Activated effector memory CD4-positive, alpha-beta T cell treated with anti-CD3 and anti-CD28 coated beads, Interleukin-2, amount 50 U/mL, for 16 hours (primary cell): ENCODE measurements at regions not wholly inside any gene's neighbourhood (a gene's known extent, or its start where the extent isn't known, plus 50 kb on each side); places are given as distances from the start of the nearest gene placed in this dataset.

Experiments
- DNase-seq: peaks from one replicate; pipeline ENCODE4 v3.0.0-alpha.2; 2020

DNA sequence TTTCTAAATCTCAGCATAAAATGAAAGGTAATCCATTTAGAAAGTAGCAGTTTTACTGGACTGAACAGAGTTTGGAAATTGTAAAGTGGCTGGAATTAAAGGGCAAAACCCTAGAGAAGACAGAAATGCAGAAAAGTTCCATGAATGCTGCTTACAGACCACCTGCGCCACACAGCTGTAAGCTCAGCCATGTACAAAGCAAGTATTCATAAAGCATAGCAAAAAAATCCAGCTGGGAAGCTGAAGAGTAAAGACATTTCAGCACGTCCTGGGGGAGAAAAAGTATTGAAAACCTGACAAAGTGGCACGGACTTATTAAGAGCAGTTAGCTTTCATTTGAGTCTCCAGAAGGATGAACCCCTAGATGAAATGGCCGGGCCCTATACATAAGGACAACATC is 220.1 kb upstream of the CNTN5 start:
- DNase-seq, result no peak

GRCh38 chr11:98828986-98829708 is 191.6 kb upstream of the CNTN5 start:
- no peak for DNase-seq

DNA sequence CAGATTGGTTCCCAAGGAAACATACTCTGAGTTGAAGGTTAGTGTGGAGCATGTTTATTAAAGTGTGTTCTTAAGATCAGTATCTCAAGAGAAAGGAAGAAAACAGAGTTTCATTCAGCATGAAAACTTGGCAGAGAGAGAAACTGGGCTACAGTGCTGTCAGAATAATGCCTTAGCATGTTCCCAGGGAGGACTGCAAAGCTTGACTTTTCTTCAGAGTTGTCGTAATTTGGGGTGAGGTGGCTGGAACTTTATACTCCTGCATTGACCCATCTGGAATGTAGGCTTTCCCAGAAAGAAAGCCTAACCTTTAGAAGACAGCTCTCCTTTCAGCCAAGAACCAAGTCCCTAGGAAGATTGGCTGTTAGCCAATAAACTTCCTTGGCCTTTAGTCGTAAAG is 190.8 kb upstream of the CNTN5 start:
- DNase-seq, result no peak

- no peak for DNase-seq
Observed at GRCh38 chr11:98834776-98835175, 186.0 kb upstream of the CNTN5 start.

DNA sequence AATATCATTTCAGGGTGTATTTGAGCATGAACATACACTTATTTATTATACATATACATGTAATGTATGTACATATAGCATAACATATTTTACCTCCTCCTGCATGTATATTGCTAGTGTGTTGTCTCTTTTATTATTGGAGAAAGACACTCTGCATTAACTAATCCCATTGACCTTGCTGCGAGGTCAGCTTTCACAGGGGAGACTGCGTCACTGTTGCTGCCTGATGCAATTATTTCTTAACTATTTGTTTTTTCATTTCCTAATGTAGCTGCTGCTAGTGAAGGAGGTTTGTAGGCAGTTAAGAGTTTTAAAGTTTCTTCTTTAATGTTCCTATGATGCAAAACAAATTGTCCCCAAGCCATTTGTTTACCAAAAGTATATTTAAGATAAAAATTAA is 185.4 kb upstream of the CNTN5 start:
- DNase-seq, result no peak

DNA sequence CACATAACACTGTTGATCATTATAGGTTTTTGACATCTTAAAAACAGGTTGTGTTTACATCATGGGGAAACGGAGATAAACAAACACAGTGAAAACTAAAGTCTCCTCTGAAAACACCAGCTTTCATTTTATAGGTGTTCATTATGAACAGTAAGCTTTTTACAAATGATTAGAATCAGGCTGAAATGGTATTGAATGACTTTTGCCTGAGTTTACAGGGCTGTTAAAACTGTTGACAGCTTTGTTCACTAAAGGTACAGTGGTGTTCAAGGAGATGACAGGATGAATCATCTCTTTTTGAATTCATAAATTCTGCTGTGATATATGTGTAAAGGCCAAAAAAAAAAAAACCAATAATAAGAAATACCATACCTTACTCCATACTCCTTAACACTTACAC is 184.6 kb upstream of the CNTN5 start:
- DNase-seq, result no peak

DNA sequence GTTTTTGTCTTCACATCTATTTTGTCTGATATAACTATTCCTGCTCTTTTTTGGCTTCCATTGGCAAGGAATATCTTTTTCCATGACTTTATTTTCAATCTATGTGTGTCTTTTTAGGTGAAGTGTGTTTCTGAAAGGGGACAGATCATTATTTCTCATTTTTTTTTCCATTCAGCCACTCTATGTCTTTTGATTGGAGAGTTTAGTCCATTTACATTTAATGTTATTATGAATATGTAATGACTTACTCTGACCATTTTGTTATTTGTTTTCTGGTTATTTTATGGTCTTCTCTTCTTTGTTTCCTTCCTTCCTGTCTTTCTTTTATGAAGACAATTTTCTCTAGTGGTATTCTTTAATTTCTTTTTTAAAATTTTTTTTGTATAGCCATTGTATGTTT is 178.6 kb upstream of the CNTN5 start:
- DNase-seq, result no peak

- DNase-seq, result no peak
Observed at GRCh38 chr11:98862169-98862568, 158.6 kb upstream of the CNTN5 start.

- no peak for DNase-seq
Observed at GRCh38 chr11:98871690-98872089, 149.1 kb upstream of the CNTN5 start.

GRCh38 chr11:98874050-98874449 is 146.7 kb upstream of the CNTN5 start:
- no peak for DNase-seq

DNA sequence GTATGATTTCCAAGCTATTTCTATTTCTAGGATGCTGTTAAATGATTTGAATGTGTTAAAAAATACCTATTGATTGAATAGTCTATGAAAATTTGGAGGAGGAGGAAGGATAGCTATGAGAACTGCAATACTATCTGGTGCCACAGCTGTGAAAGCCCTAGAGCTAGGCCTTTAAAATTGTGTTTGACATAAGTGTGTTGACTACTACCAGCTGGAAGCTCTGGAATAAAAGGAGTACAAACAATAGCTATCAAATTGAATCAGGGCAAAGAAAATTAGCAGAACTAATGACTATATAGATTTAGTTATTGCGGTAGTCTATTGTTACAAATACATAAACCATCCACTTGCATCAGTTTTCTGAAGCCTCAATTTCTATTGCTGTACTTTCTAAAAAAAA is 124.8 kb upstream of the CNTN5 start:
- no peak for DNase-seq

GRCh38 chr11:98940913-98941312 is 79.8 kb upstream of the CNTN5 start:
- no peak for DNase-seq

DNA sequence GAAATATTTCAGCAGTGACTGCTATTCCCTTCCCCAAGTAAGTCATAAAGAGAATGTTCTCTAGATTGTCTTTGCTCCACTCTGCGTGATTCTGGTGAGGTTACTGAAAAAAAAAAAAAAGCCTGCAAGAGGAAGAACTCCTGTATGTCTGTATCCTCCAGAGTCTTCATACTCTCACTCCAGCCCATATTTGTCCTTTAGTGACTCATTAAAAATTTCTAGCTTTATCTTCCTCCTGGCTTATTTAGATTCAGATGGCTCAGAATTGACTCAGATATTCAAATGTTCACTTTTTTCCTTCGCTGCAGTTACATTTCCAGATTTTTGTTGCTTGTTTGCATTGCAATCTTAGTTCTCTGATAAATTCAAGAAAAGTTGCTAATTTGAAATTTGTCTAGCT is 76.3 kb upstream of the CNTN5 start:
- DNase-seq, result no peak

GRCh38 chr11:98952107-98952506 is 68.6 kb upstream of the CNTN5 start:
- DNase-seq, result no peak

DNA sequence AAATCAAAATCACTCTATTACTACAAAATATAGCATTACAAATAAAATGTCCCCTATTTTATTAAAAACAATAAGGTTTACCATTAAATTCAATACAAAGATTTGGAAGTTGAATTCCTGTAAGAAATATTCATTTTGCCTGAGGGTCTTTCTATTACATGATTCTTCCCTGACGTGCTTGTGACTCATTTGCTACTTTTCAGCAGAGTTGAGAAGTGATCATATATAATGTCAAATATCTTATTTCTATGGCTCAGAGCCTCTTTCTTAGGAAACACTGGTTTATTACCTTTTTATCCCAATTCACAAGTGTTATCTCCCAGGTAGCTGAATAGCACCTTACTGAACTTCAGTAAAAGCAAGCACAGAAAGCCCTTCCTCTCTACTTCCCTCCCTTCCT is 65.2 kb upstream of the CNTN5 start:
- no peak for DNase-seq

GRCh38 chr11:98964146-98964545 is 56.6 kb upstream of the CNTN5 start:
- no peak for DNase-seq

DNA sequence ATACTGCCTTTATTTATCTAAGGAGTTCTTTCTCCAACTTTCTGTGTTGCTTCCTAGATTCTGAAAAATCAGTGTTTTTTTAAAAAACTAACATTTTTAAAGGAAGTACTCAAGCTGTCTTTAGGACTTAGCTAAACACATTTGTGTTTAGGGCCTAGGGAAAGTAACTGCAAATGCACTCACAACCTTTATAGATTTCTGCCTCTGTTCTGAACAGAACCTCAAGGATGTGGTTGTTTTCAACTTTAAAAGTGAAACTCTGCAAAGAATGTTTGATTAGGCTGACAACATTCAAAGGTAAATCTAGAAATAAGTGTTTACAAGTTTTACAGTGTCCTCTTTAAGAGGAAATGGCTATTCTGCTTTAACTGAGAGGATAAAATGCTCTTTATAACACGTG is 55.4 kb upstream of the CNTN5 start:
- no peak for DNase-seq

- DNase-seq, result no peak
Observed at GRCh38 chr11:98965775-98966174, 55.0 kb upstream of the CNTN5 start.

- no peak for DNase-seq
Observed at GRCh38 chr11:98967005-98967404, 53.7 kb upstream of the CNTN5 start.
